Stimulated activated CD8-positive, alpha-beta memory T cell treated with anti-CD3 and anti-CD28 coated beads, Interleukin-2, amount 100 ng/mL, for 1 hour (primary cell): ENCODE measurements at regions not wholly inside any gene's neighbourhood (a gene's known extent, or its start where the extent isn't known, plus 50 kb on each side); places are given as distances from the start of the nearest gene placed in this dataset.

Source experiments
- DNase-seq, 2 donors: peaks; one replicate each; pipeline ENCODE4 v3.0.0-alpha.2; 2020; ENCODE audit warnings: low read depth in 2 of 2

- DNase-seq: no peak
Measured at GRCh38 chr13:29929062-29929847, 78.8 kb upstream of the UBL3 start.

GRCh38 chr13:29926098-29926476, 75.7 kb upstream of the UBL3 start:
- DNase-seq: no peak

- DNase-seq: no peak
Measured at GRCh38 chr13:29925457-29926097, 75.2 kb upstream of the UBL3 start.

GRCh38 chr13:29924482-29925350, 74.3 kb upstream of the UBL3 start:
- DNase-seq: no peak

- DNase-seq: peak; percentile 18 to 28
Measured at GRCh38 chr13:29923554-29924481, 73.4 kb upstream of the UBL3 start.

- DNase-seq: no peak
Measured at GRCh38 chr13:29922896-29923295, 72.5 kb upstream of the UBL3 start.

- DNase-seq: no peak
Measured at GRCh38 chr13:29922281-29922821, 71.9 kb upstream of the UBL3 start.

GRCh38 chr13:29921542-29921941, 71.1 kb upstream of the UBL3 start:
- DNase-seq: no peak

- DNase-seq: no peak
Measured at GRCh38 chr13:29920025-29920643, 69.7 kb upstream of the UBL3 start.

- DNase-seq: no peak
Measured at GRCh38 chr13:29918845-29919244, 68.4 kb upstream of the UBL3 start.

- DNase-seq: no peak
Measured at GRCh38 chr13:29917650-29918049, 67.2 kb upstream of the UBL3 start.

GRCh38 chr13:29914581-29914980, 64.2 kb upstream of the UBL3 start:
- no peak for DNase-seq

- no peak for DNase-seq
Measured at GRCh38 chr13:29911781-29912418, 61.5 kb upstream of the UBL3 start.

- no peak for DNase-seq
Measured at GRCh38 chr13:29909975-29910674, 59.7 kb upstream of the UBL3 start.

GRCh38 chr13:29909081-29909730, 58.8 kb upstream of the UBL3 start:
- no peak for DNase-seq

- DNase-seq: no peak
Measured at GRCh38 chr13:29908416-29909080, 58.1 kb upstream of the UBL3 start.

- no peak for DNase-seq
Measured at GRCh38 chr13:29907670-29908069, 57.3 kb upstream of the UBL3 start.

GRCh38 chr13:29906432-29907011, 56.1 kb upstream of the UBL3 start:
- DNase-seq: no peak
